Upper lobe of left lung (tissue), 6 donors: ENCODE measurements at regions not wholly inside any gene's neighbourhood (a gene's known extent, or its start where the extent isn't known, plus 50 kb on each side); places are given as distances from the start of the nearest gene placed in this dataset.

ENCODE experiments used
- ATAC-seq, 2 donors: fragments of 200-7000 bp; cut with Tn5 transposase; one replicate each; pipeline ENCODE4 v1.9.1; 2022; ENCODE audit warnings: mild to moderate bottlenecking in 2 of 2, moderate library complexity in 2 of 2; ENCODE audit not compliant: low FRiP score in 2 of 2
- DNase-seq, 2 donors: peaks; one replicate each; pipeline ENCODE4 v3.0.0-alpha.2; 2019 to 2020
- H3K27ac ChIP-seq, 4 donors: fragments of 200-600 bp; sonication (generic); one replicate each; pipeline ENCODE4 v1.5.1; 2016 to 2019
- H3K27me3 ChIP-seq, 4 donors: fragments of 200-600 bp; sonication (generic); one replicate each; pipeline ENCODE4 v1.5.1; 2017 to 2019
- H3K36me3 ChIP-seq, 4 donors: fragments of 200-600 bp; sonication (generic); one replicate each; pipeline ENCODE4 v1.5.1; 2016 to 2019
- H3K4me1 ChIP-seq, 4 donors: fragments of 200-600 bp; sonication (generic); one replicate each; pipeline ENCODE4 v1.5.1; 2018 to 2019
- H3K4me3 ChIP-seq, 4 donors: fragments of 200-600 bp; sonication (generic); one replicate each; pipeline ENCODE4 v1.5.1; 2017 to 2019; ENCODE audit warnings: mild to moderate bottlenecking in 2 of 4, moderate library complexity in 1 of 4
- H3K9me3 ChIP-seq, 4 donors: fragments of 200-600 bp; sonication (generic); one replicate each; pipeline ENCODE4 v1.5.1; 2018 to 2019
- EP300 ChIP-seq, 4 donors: sonication (generic); formaldehyde crosslinking; IDR thresholded peaks; one replicate each; pipeline ENCODE4 v1.5.1; 2017; ENCODE audit warnings: antibody characterized with exemption in 4 of 4, control low read depth in 2 of 4
- POLR2A ChIP-seq, 4 donors: fragments of 450-650 bp; IDR thresholded peaks; one replicate each; pipeline ENCODE4 v1.5.1; 2016 to 2017; ENCODE audit warnings: antibody characterized with exemption in 4 of 4, mild to moderate bottlenecking in 2 of 4
- POLR2AphosphoS5 ChIP-seq, 2 donors: sonication (generic); formaldehyde crosslinking; IDR thresholded peaks; one replicate each; pipeline ENCODE4 v1.5.1; 2017; ENCODE audit warnings: antibody characterized with exemption in 2 of 2
- WGBS, 2 donors: methylation state at CpG; one replicate each; pipeline ENCODE4 v1.1.5; 2017 to 2018; 5-methylcytosine and 5-hydroxymethylcytosine counted together
- TF ChIP-seq, protein P1 (sequence below), 6 experiments: fragments of 450-650 bp in 4 of 6; fragments of 200-600 bp in 2 of 6; sonication (generic) in 2 of 6; IDR thresholded peaks; one replicate each; pipeline ENCODE4 v1.5.1; 2016 to 2019; ENCODE audit warnings: antibody characterized with exemption in 6 of 6
- donor health status: DM: no; HTN: no; CAD: no; lungs with moderate emphysema.
- donor health status: DM: no; HTN: yes; CAD: no; lungs with severe emphysema.

DNA sequence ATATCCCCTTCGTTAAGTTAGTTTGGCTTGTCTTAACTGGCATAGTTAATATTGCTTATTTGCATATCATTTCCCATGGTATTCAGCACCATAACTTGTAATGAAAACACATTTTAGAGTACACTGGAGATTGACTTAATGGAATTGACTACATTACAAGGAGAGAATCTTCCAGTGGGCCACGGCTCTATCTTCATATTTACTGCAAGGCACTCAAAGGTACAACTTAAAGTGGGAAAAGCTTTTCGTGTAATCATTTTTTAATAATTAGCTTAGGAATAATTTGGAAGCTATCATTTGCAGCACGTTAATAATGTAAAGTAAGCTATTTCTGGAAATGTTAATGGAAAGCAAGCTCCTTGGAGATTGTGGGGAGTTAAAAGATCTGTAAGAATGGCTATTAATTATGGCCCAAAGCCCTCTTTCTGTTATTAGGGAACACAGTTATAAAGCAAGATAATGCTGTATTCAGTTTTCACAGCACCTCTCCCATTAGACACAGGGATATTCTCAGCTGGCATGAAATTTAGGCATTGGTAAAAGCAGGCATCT is 551.5 kb upstream of the RGMA start:
- Histone ChIP-seq H3K27me3 (no peaks in the 10 kb centered on the region), H3K36me3 (no peaks in the 10 kb centered on the region), H3K27ac (no peak overlapping the region), H3K4me3 (no peak overlapping the region), H3K4me1 (no peaks in the 10 kb centered on the region), H3K9me3 (no peaks in the 10 kb centered on the region)
- TF ChIP-seq, protein P1, sequence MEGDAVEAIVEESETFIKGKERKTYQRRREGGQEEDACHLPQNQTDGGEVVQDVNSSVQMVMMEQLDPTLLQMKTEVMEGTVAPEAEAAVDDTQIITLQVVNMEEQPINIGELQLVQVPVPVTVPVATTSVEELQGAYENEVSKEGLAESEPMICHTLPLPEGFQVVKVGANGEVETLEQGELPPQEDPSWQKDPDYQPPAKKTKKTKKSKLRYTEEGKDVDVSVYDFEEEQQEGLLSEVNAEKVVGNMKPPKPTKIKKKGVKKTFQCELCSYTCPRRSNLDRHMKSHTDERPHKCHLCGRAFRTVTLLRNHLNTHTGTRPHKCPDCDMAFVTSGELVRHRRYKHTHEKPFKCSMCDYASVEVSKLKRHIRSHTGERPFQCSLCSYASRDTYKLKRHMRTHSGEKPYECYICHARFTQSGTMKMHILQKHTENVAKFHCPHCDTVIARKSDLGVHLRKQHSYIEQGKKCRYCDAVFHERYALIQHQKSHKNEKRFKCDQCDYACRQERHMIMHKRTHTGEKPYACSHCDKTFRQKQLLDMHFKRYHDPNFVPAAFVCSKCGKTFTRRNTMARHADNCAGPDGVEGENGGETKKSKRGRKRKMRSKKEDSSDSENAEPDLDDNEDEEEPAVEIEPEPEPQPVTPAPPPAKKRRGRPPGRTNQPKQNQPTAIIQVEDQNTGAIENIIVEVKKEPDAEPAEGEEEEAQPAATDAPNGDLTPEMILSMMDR (IDR thresholded peaks at IDR 0.05): no peak
- TF ChIP-seq POLR2A (IDR thresholded peaks at IDR 0.05): no peak
- no peak for TF ChIP-seq POLR2AphosphoS5 (IDR thresholded peaks at IDR 0.05)
- no peak for TF ChIP-seq EP300 (IDR thresholded peaks at IDR 0.05)
- no peak for DNase-seq
- WGBS, 2 donors: 82 to 85% methylated on average over 4 of the region's 4 CpGs
- no peak for ATAC-seq

- H3K4me3 ChIP-seq: no peak overlapping the region
- no peaks in the 10 kb centered on the region for H3K27me3 ChIP-seq
- no peaks in the 10 kb centered on the region for H3K9me3 ChIP-seq
- ATAC-seq (no peak), DNase-seq (no peak)
- TF ChIP-seq, protein P1 (IDR thresholded peaks at IDR 0.05): no peak
- TF ChIP-seq POLR2A (IDR thresholded peaks at IDR 0.05) (no peak), EP300 (IDR thresholded peaks at IDR 0.05) (no peak), POLR2AphosphoS5 (IDR thresholded peaks at IDR 0.05) (no peak)
- no peaks in the 10 kb centered on the region for H3K4me1 ChIP-seq
- 75 to 81% methylated on average over 9 of the region's 9 CpGs for WGBS, 2 donors
- no peaks in the 10 kb centered on the region for H3K36me3 ChIP-seq
- no peak overlapping the region for H3K27ac ChIP-seq
Measured at GRCh38 chr15:93631958-93632618, 543.1 kb upstream of the RGMA start.

DNA sequence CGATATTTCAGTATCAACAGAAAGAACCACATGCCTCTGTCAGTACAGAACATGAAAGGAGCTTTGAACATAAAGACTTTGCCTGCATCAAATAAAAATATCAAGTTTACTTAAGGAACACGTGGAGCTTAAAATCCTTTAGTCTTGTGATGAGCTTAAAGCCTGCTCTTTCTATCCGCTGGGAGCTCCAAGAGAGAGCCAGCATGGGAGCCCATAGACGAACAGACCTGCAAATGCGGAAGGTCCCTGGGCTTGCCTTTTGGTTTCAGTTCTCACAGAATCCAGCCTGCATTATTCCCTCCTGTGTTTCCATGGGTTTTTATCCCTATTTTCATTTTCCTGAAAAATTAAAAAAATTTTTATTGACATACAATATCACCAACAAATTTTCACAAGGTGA is 530.6 kb upstream of the RGMA start:
- H3K9me3 ChIP-seq: no peaks in the 10 kb centered on the region
- no peaks in the 10 kb centered on the region for H3K36me3 ChIP-seq
- ATAC-seq: no peak
- DNase-seq: no peak
- H3K27me3 ChIP-seq: no peaks in the 10 kb centered on the region
- no peaks in the 10 kb centered on the region for H3K4me1 ChIP-seq
- TF ChIP-seq, protein P1 (IDR thresholded peaks at IDR 0.05): no peak
- no peak for TF ChIP-seq EP300 (IDR thresholded peaks at IDR 0.05)
- no peak for TF ChIP-seq POLR2A (IDR thresholded peaks at IDR 0.05)
- TF ChIP-seq POLR2AphosphoS5 (IDR thresholded peaks at IDR 0.05): no peak
- 71 to 82% methylated on average over 5 of the region's 5 CpGs for WGBS, 2 donors
- H3K27ac ChIP-seq: no peak overlapping the region
- H3K4me3 ChIP-seq: no peak overlapping the region

DNA sequence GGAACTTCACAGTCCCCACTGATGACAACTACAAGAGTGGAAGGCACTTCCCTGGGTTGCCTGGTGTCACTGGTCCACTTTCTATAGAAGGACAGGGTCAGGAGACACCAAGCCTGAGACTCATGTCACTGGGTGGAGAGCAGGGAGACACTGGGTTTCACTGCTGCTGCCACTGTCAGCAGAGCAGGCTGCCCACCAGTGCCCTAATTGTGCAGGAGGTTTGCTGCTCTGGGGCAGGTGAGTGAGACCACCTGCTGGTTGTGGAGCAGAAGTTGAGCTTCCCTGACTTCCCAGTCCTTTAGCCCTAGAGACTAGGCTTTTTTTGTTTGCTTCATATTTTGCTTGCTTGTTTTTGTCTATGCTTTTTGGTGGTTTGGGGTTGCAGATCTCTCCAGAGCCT is 528.4 kb upstream of the RGMA start:
- Histone ChIP-seq H3K4me1 (no peaks in the 10 kb centered on the region), H3K27ac (no peak overlapping the region), H3K4me3 (no peak overlapping the region), H3K27me3 (no peaks in the 10 kb centered on the region), H3K9me3 (no peaks in the 10 kb centered on the region), H3K36me3 (no peaks in the 10 kb centered on the region)
- ATAC-seq (no peak), DNase-seq (no peak)
- no peak for TF ChIP-seq EP300 (IDR thresholded peaks at IDR 0.05)
- no peak for TF ChIP-seq POLR2AphosphoS5 (IDR thresholded peaks at IDR 0.05)
- no peak for TF ChIP-seq POLR2A (IDR thresholded peaks at IDR 0.05)
- TF ChIP-seq, protein P1 (IDR thresholded peaks at IDR 0.05): no peak
